Right kidney (tissue), 1 donor: ENCODE measurements at regions not wholly inside any gene's neighbourhood (a gene's known extent, or its start where the extent isn't known, plus 50 kb on each side); places are given as distances from the start of the nearest gene placed in this dataset.

Experiments
- DNase-seq: peaks from one replicate; pipeline ENCODE4 v3.0.0-alpha.2; 2016

GRCh38 chr12:45590646-45591045 lies 138.9 kb upstream of the ARID2 start:
- DNase-seq = no peak

DNA sequence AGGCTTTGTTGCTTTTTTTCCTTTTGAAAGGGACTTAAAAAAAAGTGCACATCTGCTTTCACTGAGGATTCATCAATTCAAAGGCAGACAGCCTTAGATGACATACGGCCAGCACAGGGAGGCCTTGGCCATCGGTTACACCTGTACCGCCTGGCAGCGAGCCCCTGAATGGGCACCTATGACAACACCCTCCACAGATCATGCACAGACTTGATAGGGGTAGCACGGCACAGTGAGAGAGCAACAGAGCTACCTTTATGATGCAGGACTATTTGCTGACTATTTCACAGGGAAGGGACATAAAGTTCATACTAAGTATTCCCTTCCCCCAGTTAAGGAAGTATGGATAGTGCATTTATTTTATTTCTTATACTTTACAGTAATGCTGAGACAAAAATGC lies 137.9 kb upstream of the ARID2 start:
- no peak for DNase-seq

- DNase-seq = no peak
Observed at GRCh38 chr12:45596366-45596765, 133.1 kb upstream of the ARID2 start.

GRCh38 chr12:45598336-45598735 lies 131.2 kb upstream of the ARID2 start:
- DNase-seq = no peak

GRCh38 chr12:45598761-45599160 lies 130.7 kb upstream of the ARID2 start:
- no peak for DNase-seq

DNA sequence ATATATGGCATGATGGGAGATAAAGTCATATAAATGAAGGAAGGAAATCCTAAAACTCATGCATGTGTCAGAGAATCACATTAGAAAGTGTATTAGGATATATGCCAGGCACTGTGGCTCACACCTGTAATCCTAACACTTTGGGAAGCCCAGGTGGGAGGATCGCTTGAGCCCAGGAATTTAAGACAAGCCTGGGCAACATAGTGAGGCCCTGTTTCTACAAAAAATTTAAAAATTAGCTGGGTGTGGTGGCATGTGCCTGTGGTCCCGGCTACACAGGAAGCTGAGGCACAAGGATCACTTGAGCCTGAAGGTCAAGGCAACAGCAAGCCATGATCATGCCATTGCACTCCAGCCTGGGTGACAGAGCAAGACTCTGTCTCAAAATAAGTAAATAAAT lies 130.3 kb upstream of the ARID2 start:
- no peak for DNase-seq

DNA sequence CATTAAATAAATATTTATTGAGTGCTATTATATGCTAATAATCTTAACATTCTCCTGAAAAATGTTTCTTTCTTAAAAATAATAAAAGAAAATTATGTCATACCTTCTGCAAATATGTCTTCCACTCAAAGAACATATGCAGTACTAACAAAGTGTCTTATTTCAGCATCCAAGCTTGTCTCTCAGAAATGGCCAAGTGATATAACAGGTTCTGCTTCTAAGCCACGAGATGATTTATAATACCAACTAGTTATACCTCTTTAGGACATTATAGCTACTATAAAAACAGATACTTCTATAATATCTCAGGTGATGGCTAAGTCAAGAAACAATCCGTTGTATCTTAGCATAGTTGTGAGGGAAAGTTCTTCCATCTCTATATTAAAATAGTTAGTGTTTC lies 128.1 kb upstream of the ARID2 start:
- no peak for DNase-seq

- DNase-seq = no peak
Observed at GRCh38 chr12:45601888-45602287, 127.6 kb upstream of the ARID2 start.

DNA sequence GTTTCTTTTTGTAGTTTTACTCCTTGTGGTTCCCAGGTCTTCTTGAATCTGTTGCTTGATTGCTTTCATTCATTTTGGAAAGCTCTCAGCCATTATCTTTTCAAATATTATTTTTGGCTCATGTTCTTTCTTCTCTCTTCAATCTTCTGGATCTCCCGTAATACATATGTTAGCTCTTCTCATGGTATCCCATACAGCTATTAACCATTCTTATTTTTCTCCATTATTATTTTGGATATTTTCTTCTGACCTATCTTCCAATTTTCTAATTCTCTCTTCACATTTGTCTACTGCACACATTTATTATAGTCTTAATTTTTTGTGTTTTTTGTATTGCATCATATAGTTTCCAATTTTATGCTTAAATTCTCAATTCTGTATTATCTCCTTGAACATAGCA lies 123.9 kb upstream of the ARID2 start:
- no peak for DNase-seq

DNA sequence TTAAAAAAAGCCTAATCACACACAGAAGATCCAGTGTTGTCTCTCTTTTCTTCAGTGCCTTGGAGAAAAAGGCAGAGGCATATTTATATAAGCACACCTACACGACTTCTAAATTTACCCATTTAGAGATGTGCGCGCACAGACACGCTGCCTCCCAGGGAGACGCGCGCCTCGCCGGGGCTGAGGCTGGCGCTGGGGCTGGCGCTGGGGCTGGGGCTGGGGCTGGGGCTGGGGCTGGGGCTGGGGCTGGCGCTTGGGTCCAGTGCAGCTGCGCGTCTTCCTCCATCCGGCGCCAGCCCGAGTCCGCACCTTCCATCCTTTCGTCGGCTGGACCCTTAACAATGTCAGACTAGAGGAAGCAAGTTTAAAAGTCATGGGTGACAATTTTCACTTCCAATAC lies 118.4 kb upstream of the ARID2 start:
- DNase-seq = peak; percentile 17

GRCh38 chr12:45611495-45611894 lies 118.0 kb upstream of the ARID2 start:
- no peak for DNase-seq

- no peak for DNase-seq
Observed at GRCh38 chr12:45612044-45612794, 117.3 kb upstream of the ARID2 start.

DNA sequence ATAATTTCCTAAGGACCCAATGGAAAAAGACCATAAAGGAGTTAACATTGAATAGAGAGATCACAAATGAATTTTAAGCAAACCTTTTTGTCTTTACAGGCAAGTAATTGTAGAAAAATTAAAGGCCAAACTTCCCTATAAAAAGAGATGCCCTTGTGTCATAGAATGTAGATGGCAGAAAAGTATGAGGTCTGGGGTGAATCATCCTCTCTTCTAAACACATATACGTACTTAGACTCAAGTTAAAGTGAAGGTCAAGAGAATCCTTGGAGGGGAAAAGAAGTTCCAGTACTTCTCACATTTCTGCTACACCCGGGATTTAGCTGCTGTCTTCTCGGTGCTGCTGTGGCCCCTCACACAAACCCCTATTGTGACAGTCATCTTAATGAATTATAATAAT lies 116.2 kb upstream of the ARID2 start:
- DNase-seq = no peak

DNA sequence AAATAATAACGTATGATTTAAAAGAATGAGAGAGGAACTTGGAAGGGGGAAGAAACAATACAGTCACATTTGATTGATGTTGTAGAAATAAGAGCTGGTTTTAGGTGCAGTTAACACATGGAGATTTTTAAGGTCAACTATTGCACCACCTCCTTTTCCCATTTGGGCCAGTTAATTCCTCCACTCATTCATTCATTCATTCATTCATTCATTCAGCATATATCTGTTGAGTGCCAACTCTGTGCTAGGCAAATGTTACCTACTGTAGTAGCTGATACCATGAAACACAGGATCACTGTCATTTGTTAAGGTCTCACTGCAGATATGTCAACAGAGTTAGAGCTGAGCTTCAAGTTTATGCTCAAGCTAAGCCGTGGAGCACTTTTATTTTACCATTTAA lies 115.7 kb upstream of the ARID2 start:
- no peak for DNase-seq

DNA sequence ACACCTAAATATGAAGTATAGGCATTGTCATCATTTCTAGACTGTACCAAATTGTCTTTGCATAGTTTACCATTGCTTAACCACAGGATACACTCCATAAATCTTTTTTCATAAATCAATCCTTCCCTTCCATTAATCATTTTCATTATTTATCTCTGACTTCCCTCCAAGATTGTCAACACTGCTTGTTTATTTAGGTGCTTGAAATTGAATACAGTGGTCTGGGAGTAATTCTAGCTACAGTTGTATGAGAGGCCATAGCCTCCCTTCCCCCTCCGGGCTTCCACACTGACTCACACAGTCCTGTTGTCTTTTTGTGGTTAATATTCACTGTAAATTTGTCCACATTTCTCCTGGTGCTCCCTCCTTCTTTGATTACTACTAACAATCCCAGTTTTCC lies 114.2 kb upstream of the ARID2 start:
- no peak for DNase-seq

DNA sequence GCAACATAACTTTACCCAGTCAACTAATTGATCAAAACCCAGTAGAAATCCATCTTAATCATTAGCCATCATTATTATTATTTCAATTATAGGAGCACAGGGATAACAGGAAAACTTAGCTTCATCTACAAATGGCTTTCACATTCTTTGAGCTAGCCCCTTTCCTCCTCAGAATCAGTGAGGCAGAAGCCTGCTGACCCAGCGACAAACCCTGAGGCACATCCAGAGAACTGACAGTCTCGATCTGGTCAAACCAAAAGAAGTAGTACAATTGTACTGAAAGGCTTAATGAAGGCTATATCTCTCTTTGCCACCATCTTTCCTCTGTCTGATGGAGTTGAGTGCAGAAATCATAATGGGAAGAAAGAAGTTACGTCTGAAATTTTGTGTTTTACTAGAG lies 109.8 kb upstream of the ARID2 start:
- no peak for DNase-seq

- no peak for DNase-seq
Observed at GRCh38 chr12:45621703-45622102, 107.8 kb upstream of the ARID2 start.

DNA sequence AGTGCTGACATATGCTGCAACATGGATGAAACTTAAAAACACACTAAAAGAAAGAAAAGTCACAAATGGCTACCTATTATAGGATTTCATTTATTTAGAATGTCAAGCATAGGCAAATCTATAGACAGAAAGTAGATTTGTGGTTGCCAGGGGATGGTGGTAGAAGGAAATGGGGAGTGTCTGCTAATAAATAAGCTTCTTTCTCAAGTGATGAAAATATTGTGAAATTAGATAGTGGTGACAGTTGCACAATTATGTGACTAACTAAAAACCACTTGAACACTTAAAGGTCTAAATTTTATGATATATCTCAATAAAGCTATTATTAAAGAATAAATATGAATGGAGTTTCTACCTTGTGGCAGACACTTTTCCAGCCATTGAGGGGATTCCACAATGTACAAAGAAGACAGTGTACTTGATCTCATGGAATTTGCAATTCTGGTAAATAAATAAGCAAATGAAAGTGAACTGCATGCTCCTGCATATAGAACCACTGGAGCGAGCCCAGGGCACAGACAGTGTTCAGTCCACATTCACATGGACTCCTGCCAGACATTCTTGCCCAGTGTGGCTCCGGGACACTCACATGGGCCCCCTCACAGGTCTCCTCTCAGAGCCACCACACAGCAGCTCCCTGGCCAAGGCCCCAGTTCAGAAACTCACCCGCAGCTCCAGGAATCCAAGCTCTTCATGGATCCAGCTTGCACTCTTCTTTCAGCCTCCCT lies 107.1 kb upstream of the ARID2 start:
- DNase-seq = no peak

DNA sequence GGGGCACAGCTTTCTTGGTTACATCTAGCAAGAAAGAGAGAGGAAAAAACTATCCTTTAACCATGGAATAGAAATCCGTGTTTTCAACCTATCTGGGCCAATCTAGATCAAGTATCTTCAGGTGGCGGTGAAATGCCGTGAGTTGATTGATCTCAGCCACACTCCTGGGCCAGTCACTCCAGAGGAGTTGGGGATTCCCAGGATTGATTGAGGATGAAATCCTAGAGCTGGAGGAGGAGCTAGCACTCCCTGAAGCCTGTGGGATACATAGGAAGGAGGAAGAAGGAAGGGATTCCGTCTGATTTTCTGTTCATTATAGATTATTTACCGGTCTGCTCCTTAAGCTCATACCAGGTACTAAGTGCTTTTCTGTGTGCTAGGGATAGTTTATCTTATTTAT lies 106.3 kb upstream of the ARID2 start:
- no peak for DNase-seq

DNA sequence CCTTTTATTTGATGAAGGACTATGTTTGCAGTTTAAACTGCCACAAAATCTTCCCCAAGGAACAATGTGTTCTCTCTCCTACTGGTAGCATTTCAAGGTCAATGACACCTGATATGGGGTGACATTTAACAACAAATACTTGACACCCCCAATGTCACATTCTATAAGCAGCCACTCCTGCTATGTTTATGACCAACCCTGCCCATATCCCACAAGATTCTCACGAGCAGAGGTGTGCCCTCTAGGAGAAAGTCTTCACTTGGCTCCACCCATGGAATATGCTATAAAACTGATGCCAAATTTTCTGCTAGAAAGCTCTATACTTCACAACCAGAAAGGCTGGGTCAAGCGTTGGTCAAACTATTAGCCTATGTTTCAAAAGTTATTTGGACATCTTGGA lies 105.6 kb upstream of the ARID2 start:
- no peak for DNase-seq

DNA sequence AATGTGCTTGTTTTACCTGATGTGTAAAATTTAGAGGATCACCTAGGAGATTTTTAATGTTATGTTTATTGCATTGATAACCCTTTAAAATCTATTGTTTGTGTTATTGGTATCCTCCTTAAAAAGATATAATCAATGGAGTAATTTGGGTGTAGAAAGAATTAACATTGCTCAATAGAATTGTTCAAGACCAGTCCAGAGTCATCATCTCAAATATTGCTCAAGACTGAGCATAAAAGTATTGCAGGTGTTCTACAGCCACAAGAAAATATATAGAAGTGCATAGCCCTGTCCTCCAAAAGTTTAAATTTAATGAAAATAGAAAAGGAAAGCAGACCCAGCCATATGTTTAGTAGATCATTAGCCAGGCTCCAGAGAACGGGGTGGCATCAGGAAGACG lies 102.5 kb upstream of the ARID2 start:
- no peak for DNase-seq

- DNase-seq = no peak
Observed at GRCh38 chr12:45627407-45628069, 102.0 kb upstream of the ARID2 start.

DNA sequence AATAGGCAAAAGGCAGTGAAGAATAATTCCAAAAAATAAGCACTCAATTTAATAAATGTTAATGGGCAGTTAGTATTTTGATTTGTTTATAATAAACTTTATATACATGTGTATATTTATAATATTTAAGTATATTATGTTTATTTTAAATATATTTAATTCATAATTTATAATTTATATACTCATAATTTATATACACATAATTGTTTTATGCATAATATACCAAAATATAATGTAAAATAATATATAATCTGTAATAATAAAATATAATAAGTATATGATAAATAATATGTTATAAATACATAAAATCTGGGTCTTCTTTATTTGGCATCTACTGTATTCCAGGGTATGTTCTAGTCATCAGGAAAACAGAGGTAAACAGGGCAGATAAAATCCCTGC lies 100.2 kb upstream of the ARID2 start:
- no peak for DNase-seq

DNA sequence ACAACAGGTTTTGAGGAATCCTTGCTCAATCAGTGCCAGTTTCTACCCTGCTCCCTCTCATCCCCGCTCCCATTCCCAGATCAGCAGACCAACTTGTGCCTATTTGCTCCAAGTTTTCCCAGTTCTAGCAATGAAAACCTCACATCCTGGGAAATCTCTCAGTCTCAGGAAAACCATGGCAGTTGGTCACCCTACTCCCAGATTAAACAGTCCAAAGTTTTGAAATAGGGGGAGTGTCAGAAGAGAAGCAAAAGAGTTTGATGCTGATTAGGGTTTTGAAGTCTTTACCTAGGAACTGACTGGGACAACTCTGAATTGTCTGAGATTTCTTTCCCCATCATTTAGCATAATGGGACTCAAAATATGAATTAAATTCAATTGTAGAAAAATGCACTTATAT lies 95.8 kb upstream of the ARID2 start:
- DNase-seq = no peak
